ENCODE measurements at regions not wholly inside any gene's neighbourhood (a gene's known extent, or its start where the extent isn't known, plus 50 kb on each side); places are given as distances from the start of the nearest gene placed in this dataset.

DNA sequence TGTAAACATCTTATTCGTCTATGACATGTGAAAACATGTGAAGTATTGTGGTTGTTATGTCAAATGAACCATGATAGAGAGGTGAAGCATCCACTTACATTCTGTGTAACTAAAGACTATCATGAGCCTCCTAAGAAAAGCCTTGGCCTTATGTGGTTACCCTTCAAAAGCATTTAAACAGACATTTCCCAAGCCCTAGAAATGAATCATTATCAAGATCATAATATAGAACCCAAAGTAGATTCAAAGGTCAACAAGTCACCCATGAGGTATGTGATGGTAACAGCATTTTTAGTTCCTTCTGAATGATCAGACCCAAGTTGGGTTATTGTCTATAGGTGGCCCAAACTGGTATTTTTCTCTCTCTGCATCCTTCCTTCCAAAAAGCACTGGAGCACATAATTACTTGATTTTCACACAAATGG lies 408.0 kb downstream of the TBL1XR1 start:
- DNase-seq = no peak

DNA sequence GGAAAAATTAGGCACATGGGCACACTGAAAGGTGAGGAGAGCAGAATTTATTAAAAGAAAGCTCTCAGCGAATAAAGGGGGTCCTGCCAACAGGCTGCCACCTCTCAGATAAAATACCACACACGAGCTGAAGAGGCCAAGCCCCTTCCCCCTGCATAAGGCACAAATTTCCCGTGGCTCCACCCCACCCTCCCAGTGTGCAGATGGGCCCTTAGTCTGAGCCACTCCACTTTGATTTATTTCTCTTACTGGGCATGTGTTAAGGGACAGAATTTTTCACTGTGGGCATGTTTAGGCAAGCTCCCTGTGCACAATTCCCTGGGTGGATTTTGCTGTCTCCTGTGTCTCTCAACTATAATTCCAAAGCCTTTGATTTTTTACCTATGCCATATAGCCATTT lies 409.8 kb downstream of the TBL1XR1 start:
- no peak for DNase-seq

DNA sequence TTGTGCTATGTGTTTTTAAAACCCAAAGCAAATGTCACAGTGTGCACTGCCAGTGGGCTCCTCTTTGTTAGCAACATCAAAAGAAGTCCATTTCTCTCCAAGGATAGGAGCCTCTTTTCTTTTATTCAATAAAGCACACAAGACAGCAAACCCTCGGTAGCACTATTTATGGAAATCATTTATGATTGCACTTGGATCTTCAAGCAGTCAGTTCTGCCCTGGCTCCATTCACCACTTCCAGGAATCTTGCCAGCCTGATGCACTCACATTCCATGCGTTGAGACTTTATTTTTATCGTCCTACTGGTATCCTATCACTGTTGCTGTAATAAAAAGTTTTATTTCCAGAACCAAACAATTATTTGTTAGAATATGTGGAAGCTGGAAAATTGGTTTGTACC lies 412.1 kb downstream of the TBL1XR1 start:
- no peak for DNase-seq

DNA sequence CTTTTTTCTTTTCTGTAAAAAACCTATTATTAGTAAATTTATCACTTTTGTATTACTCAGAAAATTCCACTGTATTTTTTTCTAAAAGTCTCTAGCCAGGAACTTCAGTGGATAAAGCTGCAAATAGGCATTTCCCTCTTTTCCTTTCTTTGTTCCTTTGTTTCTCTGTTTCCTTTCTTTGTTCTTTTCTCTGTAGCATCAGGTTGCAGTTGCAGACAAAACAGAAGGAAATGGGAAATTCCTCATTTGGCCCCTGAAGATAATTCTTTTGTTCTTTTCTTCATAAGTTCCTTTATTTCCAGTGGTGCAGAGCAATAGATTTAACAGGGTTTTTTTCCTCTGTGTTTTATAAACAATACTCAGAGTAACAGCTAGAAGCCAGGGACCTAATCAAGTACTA lies 416.5 kb downstream of the TBL1XR1 start:
- no peak for DNase-seq

DNA sequence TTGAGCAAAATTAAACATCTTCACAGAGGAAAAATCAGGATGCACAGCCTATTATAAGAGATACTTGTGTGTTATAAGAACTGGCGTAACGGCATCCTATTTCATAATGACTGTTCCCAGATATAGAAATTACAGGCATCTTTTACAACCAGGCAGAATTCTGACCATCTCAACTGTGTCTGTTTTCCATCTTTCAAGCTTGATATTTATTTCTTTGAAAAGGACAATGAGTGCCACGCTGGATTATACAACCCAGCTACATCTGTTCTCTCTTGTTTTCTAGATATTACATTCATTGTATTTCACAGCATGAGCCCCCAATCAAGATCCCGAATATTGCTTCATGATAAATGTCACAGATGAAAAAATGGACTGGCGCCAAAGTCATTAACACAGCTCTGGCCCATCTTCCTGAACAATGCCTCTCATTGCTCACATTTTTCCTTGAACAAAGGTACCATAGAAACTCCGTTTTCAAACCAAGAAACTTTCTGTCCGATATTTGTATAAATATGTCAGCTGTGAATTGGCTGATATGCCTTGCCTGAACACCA lies 420.6 kb downstream of the TBL1XR1 start:
- no peak for DNase-seq

DNA sequence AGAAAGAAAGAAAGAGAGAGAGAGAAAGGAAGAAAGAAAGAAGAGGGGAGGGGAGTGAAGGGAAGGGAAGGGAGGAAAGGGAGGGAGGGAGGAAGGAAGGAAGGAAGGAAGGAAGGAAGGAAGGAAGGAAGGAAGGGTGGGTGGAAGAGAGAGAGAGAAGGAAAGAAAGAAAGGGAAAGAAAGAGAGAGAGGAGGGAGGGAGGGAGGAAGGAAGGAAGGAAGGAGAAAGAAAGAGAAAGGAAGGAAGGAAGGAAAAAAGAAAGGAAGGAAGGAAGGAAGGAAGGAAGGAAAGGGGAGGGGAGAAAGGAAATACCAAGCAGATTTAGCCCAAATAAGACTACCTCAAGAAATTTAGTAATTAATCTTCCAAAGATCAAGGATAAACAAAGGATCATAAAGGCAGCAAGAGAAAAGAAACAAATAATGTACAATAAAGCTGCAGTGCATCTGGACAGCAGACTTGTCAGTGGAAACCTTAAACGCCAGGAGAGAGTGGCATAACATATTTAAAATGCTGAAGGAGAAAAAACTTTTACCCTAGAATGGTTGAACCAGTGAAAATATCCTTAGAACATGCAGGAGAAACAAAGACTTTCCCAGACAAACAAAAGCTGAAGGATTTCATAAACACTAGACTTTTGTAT lies 427.6 kb downstream of the TBL1XR1 start:
- DNase-seq = no peak

DNA sequence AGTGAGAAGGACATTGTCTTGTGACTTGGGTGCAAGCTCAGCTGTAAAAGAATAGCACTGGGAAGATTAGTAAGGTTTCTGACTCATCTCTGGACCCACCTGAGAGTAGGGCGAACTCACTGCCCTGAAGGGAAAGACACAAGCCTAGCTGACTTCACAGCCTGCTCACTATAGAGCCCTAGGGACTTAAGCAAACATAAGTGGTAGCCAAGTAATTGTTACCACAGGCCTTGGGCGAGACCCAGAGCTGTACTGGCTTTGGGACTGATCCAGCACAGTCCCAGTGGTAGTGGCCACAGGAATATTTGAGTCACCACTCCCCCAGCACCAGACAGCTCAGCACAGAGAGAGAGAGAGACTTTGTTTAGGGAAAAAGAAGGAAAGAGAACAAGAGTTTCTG lies 429.9 kb downstream of the TBL1XR1 start:
- DNase-seq = no peak

DNA sequence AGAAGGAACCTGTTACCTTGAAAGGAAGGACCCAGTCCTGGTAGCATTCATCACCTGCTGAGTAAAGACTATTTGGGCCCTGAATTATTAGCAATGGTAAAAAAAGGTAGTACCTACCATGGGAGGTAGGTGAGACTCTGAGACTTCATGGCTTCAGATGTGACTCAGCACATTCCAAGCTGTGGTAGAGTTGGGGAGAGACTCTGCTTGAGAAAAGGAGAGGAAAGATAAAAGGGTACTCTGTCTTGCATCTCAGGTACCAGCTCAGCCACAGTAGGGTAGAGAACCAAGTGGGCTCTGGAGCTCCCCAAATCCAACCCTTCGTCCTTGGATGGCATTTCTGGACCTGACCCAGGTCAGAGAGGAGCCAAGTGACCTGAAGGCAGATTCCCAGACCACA lies 430.4 kb downstream of the TBL1XR1 start:
- no peak for DNase-seq

DNA sequence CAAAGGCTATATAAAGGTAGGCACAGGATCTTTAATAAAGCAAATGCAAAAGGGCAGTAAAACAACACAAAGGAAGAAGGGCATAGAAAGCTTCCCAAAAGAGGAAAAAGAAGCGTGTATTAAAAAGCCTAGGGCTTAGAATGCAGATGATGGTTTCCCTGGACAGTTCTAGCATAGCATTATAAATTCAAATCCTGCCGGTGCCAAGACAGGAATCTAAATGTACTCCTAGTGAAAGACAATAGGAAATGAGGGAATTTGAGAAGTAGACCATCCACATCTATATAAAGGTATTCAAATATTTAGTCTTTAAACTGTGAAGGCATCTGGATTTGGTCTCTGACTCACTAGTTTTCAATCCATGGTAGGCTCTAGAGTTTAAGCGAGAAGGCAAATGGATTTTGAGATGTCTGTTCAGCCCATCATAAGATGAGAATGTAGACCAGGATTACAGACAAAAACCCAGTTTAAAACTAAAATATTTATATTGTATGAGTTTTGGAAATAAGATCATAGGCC lies 431.8 kb downstream of the TBL1XR1 start:
- no peak for DNase-seq

DNA sequence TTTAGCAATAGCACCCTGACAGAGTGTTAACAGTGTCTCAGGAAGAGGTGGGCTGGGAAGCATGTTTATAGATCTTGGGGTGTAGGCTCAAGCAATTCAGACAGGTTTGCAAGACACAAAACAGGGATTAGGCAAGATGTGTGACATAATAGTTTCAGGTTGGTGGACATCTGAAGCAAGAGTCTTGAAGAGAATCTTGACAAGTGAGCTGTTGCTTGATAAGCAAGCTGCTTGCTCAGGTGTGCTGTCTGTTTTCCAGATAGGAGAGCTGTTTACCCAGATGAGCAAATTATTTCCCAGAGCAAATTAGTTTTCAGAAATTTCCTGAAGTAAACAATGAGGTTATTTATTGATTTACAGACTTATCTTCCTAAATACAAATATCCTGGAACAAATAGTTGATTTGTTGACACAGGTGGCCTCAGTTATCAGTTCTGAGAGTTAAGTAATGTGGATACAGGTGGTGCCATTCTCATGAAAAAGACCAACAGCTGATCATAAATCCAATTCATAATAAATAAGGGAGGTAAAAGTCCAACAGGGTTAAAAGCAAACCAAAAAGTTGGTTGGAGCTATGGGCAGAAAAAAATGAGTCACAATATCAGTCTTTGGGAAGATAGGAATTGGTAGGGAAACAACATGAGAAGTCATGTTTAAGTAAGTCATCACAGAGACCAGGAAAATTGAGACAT lies 437.3 kb downstream of the TBL1XR1 start:
- no peak for DNase-seq

DNA sequence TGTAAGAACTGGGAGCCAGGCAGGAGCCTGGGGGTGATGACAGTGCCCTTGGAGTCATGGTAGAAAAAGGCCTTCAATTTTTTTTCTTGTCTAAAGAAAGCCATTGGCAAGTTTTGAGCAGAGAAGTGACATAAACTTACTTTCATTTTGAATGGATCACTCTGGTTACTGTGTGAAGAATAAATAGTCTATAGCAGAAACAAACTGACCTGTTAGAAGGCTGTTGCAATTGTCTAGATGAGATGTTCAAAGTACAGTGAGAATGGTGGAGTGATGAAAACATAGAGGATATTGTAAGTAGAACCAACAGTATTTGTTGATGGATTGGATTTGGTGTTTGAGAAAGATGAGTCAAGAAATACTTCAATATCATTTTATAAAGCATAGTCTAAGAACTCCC lies 439.9 kb downstream of the TBL1XR1 start:
- DNase-seq = no peak

DNA sequence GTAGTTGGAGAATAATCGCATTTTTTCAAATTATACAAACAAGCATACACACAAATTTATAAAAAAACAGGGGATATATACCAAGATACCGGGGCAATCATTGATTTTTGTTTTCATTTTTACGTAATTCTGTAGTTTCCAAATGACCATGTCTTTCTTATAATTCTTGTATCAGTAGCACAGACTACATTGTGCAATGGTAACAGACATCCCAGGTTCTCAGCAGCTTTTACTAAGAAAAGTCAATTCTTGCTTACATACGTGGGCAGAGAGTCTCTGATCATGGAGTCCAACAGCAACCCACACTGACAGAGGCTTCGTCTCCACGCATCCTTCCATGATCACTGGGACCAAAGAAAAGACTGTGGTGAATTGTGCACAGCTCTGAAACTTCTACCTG lies 441.3 kb downstream of the TBL1XR1 start:
- DNase-seq = no peak

DNA sequence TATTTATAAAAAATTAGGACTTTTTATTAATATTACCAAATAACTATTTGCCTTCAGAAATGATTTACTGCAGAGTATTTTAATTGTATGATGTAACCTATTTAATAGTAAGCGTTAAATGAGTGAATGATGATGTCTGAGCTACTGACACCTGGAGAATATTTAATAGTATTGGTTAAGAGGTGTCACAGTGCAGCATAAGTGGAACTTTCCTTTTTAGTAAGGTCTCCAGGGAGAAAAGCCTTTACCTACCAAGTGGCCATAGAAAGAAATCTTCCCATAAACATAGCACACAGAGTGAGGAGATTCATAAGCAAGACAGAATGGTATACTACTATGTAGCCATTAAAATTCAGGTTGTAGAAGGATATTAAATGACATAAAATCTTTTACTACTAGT lies 441.7 kb downstream of the TBL1XR1 start:
- no peak for DNase-seq

DNA sequence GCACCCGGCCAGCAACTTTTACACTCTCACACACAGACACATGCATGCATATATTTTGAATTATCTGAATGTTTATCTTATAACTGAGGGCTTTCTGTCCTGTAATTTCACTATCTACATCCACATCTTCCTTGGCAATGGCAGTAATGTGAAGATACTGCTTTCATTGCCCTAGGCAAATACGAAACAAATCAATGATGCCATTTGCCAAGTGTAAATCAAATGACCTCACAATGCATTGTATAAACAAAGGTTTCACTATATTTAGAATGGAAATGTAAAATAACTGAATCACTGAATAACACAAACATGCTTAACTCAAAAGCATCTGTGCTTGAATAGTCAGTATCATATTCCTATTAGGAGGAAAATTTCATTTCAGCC lies 455.6 kb downstream of the TBL1XR1 start:
- no peak for DNase-seq

DNA sequence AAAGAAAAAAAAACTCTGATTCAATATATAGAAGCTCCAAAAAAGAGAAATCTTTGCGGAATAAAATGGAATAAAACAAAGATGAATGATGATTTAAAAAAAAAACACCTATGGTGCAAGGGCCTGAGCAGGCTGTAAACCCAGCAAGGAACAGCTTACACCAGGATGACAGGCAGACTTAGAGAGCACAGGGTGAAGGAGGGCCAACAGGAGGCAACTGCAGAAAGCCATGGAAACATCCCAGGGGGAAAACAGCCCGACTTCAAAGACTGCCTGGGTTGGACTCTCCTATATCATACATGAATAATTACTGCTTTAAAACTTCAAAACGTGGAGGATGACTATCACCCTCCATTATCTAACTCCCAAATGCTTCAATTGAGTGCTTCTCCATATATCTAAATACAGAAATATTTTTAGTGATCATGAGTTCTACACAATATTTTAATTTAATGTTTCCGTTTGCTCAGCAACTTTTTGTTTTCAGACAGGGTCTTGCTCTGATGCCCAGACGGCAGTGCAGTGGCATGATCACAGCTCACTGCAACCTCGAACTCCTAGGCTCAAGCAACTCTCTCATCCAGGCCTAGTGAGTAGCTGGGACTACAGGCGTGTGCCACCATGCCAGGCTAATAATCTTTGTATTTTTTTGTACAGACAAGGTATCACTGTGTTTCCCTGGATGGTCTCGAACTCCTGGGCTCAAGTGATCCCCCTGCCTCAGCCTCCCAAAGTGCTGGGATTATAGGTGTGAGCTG lies 456.2 kb downstream of the TBL1XR1 start:
- no peak for DNase-seq

DNA sequence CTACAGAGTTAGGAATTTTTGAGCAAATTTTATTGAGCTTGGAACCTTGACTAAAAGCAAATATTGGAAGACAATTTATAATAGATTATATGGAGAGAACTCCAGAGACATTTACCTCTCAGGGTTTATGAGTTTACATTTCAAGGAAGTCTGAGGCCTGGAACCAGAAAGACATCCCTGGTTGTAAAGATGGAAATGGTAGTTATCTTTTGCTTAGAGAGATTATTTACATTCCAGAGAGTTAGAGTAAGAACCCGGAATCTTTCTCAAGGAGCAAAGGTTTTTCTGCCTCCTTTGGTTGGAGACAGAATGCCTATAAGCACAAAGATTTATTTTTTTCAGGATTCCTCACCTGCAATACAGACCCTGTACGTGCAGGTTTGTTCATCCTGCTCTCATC lies 458.1 kb downstream of the TBL1XR1 start:
- no peak for DNase-seq

DNA sequence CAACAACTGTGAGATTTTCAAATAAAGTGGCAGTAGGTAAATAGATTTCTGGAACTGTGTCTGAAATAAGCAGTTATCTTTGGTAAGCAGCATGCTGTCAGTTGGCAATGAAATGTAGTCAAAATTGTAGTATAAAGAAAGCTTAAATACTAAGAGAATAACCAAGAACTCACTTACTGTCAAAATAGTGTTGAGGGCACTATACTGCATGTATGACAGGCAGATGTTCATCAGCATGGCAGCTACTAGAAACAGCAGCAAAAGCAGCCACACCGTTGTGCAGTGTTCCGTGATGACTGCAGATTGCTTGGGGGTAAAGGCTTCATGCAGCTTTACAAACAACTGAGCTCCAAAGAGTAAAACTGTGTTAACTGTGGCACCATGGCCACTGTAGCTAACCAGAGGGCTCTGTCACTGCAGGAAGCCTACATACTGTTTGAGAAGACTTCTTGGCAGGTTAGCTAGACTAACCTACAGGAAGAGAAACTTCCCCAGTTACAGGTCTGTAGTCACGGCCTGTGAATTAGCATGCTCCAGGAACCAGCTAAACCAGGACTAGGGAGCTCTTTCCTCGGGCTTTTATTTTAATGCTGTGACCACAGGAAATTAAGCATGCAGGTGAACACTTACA lies 459.7 kb downstream of the TBL1XR1 start:
- DNase-seq = no peak

DNA sequence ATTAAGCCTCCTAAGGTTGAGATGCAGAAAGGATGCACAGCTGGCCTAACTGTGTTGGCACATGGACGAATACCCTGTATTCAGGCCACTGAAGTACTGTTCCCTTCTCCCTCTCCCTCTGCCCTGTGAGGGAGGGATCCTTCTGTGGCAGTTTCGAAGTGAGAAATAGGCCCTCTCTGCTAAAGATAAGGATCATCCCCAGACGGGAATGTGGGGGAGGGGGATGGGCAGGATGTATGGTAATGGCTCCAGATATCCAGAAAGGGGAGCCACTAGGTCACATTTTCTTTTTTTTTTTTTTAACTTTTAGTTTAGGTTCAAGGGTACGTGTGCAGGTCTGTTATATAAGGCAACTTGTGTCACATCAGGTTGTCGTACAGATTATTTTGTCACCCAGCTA lies 463.1 kb downstream of the TBL1XR1 start:
- no peak for DNase-seq

DNA sequence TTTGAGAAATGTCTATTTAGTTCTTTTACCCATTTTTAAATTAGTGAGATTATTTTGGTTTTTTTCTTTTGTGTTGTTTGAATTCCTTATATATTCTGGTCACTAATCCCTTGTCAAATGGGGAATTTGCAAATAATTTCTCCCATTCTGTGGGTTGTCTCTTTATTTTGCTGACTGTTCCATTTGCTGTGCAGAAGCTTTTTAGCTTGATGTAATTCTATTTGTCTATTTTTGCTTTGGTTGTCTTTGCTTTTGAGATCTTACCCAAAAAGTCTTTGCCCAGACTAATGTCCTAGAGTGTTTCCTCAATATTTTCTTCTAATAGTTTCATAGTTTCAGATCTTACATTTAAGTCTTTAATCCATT lies 472.9 kb downstream of the TBL1XR1 start:
- DNase-seq = no peak

DNA sequence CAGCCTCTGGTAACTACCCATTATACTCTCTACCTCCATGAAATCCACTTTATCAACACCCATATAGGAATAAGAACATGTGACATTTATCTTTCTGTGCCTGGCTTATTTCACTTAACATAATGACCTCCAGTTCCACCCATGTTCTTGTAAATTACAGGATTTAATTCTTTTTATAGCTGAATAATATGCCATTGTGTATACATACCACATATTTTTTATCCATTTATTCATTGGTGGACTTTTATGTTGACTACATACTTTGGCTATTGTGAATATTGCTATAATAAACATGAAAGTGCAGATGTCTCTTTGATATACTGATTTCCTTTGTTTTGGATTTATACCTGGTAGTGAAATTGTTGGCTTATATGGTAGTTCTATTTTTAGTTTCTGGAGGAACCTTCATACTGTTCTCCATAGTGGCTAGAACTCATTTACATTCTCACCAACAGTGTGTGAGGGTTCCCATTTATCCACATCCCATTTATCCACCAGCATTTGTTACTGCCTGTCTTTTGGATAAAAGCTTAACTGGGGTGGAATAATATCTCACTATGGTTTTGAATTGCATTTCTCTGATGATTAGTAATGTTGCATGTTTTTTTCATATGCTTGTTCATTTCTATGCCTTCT lies 473.4 kb downstream of the TBL1XR1 start:
- DNase-seq = no peak

DNA sequence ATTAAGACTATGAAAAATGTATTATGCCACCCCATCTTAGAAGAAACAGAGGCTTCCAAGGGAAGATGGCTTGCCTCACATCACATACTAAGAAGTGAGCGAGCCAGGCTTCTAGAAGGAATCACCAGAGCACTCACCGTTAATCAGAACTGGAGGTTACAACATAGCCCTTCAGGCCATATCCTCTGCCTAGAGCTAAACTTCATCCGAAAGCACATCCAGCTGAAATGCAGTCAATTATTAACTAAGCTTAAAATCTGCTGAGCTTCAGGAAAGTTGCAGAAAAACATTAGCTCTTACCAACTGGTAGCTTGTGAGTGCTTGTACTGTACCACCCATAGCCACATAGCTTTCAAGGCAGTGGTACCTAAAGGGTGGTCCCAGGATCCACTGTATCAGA lies 483.2 kb downstream of the TBL1XR1 start:
- DNase-seq = no peak

DNA sequence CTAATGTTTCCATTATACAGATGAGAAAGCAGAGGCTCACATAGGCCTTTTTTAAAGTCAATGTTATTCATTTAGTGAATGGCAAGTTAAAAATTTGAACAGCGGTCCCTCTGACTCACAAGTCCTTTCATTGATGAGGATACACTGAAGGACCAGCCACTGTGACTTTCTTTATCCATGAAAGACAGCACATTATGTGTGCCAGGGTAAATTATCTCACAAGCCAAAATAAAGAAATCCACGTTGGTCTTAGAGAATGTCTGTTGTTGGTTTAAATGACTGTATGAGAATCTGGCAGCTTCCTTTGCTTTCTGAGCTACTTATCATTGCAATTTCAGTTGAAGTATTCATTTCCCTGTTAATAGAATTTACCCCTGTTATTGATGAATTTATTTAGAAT lies 485.1 kb downstream of the TBL1XR1 start:
- no peak for DNase-seq

DNA sequence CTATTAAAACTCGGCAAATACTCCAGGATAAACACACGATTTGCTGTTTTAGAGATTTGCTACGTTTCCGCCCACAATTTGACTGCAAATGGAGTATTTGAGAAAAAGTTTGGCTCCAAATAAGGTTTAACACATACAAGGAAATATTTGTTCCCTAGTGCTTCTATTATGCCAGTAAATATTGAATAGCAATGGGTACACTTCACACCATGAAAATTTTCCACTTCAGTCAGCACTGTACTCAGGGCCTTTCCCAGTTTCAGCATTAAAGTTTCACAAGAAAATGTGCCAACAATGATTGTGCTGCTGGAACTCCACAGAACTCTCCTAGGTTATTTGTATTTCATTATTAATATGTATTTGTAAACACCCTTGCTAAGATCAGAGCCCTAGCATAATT lies 498.0 kb downstream of the TBL1XR1 start:
- DNase-seq = no peak

All from activated naive CD4-positive, alpha-beta T cell treated with anti-CD3 and anti-CD28 coated beads, Interleukin-2, amount 50 U/mL, for 16 hours (primary cell).